ENCODE measurements at regions not wholly inside any gene's neighbourhood (a gene's known extent, or its start where the extent isn't known, plus 50 kb on each side); places are given as distances from the start of the nearest gene placed in this dataset.

DNA sequence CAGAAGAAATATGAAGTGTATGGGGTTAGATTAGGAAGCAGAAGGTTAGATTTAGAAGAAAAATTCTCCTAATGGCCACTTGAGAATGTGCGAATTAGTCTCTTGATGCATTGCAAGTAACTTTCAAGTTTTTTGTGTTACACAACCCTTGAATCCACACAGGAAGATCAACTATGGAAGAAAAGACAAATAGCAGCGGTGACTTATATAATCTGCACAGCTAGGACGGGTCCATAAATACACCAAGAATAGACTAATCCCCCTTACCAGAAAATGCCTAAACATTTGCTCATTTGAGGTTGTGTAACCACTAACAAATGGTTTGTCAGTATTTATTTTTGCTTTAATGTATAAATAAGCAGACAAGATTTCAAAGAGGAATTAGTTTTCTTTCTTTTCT lies 182.6 kb downstream of the TGFB2 start:
- no peak for DNase-seq

DNA sequence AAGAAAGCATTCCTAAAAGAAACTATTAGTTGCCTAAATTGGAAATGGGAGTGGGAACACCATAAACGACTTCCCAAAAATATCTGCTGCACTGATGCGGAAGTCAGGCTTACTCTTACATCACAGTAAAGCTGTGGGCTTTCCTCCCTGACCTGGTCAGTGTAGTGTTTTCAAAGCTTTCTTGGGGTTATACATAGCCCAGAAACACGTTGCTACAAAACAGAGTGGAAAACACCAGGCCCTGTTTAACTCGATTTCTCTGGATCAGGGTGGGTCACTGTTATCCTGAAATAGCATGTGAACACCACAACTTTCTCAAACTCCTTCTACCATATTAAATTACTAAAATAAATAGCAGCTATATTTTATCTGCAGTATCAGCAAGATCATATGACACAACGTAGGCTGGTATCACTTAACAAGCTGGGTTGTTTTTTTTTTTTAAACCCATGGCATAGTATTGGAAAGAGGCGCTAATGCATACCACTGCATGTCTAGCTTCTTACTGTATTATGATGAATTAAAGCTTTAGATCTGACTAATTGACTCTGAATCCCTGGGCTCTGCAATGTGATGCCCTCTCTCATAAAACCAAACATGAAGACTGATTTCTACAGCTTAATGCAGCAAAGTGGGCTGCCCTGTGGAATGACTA lies 184.6 kb downstream of the TGFB2 start:
- DNase-seq = no peak

DNA sequence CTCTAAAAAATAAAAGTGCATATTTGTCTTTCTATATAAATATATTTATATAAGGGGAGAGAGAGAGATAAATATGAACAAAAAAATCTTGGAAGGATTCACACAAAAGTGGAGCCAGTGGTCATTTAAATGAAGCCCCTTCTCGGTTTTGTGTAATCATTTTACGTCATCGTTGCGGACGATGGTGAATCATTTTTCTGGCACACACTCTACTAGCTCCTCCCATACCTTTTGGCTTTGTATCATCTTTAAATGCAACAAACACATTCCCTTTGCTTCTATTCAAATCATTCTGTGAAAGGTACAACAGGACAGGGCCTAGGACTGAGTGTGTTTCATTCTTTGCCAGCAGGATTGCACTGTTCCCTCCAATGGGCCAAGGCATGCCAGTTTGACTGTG lies 186.8 kb downstream of the TGFB2 start:
- DNase-seq = no peak

DNA sequence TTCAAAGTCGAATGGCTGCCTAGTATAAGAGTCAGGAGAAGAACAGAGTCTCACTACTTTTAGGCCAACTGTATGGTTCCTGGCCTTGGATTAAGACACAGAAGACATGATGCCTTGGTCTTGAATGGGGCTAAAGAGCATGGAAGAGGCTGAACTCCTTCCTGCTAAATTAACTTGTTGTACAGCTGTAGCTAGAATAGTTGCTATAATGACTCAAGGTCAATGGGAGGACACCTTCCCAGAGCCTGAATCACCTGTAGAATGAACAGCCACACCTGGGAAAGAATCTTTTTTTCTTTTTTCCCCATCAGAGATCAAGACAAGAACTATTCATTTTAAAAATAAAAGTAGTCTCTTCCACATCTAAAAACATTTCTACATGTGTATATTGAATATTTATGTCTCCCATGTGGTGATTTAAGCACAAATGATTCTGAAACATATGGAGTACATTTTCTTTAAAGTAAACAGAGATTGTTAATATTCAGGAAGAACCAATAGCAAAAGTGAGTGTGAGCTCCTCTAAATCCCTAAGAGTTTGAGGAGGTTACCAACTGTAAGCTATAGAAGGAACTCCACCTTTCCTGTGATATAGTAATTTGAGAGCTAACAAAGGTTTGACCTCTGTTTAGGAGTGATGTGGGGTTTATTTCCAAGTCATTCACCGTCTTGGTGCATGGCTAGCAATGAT lies 191.3 kb downstream of the TGFB2 start:
- no peak for DNase-seq

DNA sequence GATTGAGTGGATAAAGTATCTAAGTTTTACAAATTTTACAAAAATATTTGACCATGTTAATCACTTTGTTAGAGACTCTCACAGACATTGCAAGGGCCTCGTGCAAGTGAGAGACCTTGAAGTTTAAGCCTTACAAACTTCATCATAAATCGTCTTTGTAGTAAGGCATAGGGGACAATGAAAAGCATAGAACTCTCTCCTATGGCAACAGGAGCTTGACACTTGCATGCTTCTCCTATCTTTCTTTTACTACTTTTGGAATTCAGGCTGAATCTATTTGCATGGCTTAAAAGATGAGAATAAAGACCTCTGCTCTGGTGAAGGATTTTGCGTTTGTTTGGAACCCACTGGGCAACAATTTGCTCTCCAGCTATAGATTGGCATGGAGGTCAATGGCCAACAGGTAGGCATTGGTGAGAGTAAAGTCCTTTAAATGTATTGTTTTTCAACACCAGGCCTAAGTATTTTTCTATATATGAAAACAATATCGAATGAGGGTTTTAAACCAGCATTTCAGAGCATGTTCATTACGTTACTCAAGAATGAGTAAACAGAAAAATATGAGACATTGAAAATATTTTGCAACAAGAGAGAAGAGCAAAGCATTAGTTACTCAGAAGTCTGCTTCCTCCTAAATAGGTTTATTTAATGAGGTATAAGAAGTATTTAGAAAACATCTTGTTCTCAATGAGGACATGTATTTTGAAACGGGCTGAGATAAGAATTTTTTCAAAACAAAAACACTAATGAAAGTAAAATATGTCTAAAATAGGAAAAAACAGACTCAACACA lies 192.2 kb downstream of the TGFB2 start:
- no peak for DNase-seq

DNA sequence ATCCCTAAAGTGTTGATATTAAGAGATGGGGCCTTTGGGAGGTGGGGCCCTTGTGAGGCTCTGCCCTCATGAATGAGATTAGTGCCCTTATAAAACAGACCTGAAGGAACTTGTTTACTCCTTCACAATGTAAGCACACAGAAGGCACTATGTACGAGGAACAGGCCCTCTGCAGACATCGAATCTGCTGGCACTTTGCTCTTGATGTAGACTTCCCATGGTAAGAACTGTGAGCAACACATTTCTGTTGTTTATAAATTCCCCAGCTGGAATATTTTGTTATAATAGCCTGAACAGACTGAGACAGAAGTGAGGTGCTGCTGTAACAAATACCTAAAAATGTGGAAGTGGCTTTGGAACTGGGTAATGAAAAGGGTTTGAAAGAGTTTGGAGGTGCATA lies 193.2 kb downstream of the TGFB2 start:
- DNase-seq = no peak

DNA sequence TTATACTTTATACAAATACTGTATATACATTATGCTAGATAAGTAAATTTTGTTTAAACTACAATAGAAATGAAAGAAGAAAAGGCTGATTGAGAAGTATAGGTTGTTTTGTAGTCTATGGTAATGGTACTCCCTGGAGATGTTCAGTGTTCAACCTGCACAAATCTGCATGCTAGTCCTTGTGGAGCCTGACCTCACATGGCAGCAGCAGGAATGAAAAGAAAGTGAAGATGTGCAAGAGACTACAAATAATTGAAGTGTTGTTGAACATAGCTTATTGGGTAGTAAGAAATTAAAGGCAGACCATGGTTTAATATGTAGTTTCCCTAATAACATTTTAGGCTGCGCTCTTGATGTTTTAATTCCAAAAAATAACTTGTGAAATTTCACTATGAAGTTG lies 201.2 kb downstream of the TGFB2 start:
- no peak for DNase-seq

DNA sequence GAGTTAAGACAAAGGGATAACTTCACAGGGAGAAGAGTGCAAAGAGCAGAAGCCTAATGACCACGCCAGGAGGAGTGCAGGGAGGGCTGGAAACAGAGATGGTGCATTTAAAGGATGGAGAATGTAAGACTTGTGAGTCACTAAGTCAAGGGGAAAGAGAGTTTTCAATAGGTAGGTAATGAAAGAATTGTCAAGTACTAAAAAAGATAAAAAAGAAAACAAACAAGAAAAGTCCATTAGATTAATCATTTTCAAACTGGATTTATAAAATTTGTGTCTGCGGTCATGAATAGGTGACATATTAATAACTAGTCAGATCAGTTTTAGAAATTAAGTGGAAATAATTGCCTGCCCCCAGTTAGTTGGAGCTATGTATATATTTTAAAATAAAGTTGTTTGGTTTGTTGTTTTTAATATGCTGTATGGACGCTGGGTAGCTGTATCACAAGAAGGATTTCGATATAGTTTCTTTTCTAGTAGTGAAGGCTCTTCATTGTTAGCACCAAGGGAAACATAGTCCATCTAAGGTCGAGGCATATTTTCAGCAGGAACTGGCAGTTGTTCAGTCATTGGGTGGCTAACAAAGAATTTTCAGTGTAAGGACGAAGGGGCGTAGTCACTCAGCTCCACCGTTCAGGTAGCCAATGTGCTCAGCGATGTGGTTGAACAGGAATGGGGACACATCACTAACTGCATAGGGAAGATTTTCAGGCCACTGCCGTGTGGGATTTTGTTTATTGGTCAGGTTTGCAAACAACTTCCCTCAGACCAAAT lies 203.0 kb downstream of the TGFB2 start:
- DNase-seq = no peak

DNA sequence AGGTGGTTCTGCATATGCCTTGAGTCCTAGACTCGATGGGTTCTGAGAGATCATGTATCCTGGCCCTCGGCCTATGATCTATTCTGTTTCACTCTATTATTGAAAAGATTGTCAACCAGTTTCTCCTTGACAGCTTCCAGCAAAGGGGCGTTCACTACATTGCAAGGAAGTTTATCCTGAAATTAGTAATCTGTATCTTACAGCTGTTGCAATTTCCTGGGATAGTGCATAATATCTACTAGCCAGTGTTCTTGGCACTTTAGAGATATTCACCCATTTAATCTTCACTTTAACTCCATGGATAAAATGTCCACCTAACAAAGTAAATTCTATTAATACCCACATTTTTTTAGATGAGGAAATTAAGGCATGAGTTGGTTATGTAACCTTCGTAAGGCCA lies 203.6 kb downstream of the TGFB2 start:
- no peak for DNase-seq

DNA sequence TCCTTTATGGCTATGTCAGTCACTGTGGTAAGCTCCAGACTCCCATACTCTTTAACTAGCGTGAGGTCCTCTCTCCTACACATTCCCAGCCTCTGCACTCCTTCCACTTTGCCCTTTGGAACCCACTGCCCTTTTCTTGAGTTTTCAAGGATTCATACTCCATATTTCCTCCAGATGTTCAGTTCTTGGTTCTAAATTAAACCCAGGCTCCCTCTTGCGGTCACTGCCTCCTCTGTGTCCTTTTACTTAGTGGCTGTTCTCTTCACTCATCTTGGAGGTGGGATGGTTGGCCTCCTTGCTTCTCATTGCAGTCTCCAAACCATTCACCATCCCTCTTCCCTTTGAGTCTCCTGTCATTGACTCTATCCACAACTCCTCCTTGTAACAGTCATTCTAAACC lies 208.1 kb downstream of the TGFB2 start:
- no peak for DNase-seq

DNA sequence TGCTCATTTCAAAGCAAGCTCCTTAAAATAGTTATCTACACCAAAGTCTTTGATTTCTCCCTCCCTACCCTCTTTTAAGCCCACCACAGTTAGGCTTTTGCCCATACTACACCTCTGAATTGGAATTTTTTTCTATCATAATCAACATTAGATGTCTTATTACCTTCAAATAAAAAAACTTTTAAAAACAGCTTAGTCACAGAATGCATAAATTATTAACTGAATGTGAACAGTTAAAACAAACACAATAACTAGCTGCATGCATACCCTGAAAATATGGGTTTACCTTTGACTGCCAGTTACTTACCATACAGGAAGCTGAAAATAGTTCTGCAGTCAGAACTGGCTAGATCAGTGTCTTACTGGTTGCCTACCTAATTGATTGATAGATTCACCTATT lies 210.9 kb downstream of the TGFB2 start:
- DNase-seq = no peak

DNA sequence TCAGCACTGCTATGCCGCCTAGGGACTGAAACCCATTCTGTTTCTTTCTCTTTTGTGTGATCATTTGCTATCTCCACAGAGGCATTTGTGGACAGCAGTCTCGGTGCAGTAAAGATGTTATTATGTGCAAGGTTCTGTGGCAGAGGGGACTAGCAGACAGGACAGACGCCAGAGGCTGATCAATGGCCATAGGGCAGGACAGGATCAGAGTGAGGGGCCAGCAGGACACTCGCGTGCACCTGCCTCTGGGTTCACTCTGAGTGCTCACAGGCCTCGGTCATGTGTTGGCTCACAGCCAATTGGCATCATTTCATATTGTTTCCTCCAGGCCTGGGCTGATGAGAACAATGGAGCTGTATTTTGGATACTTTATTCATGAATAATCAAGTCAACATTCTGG lies 212.6 kb downstream of the TGFB2 start:
- no peak for DNase-seq

DNA sequence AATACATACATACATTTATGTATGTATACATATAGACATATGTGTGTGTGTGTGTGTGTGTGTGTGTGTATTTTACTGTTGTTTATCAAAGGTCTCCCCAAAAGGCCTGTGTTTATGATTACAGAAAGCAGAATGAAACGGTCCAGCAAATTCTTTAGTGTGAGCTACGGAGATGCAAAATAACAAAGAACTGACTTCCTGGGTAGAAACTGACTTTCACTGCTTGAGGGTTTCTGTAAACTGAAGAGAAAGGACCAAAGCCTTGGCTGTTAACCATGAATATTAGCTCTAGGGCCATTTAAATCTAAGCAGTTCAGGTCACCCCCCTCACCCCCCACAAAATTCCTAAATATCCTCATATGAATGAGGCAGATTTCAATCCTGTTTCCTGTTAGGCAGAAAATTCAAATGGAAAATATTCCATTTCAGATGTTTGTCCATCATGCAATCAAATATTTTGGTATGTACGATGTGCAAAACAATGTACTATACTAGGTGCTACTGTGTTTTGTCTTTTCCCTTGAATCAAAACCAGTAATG lies 213.2 kb downstream of the TGFB2 start:
- DNase-seq = no peak

DNA sequence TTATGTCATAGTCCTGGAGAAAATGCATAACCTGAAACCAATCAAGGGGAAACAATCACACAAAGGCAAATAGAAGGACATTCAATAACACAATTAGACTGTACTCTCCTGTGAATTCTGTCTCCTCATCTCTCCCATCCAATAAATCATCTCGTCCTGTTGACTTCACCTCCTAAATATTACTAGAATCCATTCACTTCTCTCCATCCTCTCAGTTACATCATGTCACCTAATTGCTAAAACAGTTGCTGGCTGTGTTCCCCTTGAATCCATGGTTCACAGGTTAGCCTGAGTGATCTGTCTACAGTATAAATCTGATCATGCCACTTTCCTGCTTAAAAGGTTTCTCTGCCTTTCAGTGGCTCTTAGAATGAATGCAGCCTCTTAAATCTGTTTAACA lies 220.2 kb downstream of the TGFB2 start:
- no peak for DNase-seq

DNA sequence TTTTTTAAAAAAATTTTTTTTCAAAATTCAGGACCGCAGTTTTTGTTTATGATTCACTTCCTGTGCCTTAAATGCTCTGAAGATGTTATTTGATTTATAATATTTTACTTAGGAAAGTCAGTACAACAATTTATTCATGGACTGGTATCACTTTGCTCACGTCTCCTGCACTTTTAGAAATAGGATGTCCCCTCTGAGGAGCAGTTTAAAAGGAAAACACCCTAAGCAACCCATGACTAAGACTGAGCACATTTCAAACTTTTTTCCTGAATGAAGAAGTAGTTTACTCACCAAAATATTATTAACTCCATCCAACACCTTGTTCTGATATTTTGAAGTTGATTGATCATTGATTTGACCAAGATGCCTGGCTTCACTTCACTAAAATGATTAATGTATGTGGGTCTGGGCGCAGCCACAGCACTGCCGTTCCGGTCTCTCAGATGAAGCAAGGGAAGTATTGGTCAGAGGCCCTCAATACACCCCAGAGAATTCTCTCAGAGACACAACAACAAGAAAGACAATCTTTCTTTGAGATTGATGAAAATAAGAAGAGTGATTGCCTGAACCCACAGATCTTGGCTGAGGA lies 223.9 kb downstream of the TGFB2 start:
- no peak for DNase-seq

DNA sequence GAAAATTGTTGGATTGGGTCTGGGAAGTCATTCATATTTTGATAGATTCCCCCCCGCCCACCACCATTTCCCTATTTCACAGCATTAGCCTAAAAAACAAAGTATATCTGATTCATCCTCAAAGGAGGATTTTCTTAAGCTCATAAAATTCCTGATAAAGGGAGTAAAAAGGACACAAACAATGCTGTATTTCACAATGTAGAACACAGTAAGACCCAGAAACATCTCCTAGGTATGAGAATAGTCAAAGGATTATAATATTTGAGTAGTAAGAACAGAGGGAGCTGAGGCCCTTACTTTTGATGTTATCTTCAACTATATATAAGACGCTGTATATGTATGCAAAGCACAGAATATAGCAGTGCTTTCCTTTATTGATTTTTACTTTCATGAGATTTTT lies 225.3 kb downstream of the TGFB2 start:
- no peak for DNase-seq

DNA sequence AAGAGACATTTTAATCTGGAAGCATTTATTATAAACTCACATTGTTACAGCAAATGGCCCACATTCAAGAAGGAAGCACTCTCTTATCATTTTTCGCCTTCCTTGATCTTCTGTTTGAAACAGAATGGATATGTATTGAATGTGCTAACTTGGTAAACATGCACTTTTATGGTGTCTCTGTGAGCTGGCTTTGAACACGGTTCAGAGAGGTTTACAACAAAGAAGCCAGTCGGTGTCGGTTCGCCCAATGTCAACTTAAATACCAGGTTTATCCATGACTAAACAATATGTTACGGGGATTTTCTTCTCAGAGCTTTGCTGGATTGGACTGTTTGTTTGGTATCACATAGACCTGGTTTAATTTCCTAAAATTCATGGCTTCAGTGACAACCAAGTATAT lies 226.4 kb downstream of the TGFB2 start:
- no peak for DNase-seq

DNA sequence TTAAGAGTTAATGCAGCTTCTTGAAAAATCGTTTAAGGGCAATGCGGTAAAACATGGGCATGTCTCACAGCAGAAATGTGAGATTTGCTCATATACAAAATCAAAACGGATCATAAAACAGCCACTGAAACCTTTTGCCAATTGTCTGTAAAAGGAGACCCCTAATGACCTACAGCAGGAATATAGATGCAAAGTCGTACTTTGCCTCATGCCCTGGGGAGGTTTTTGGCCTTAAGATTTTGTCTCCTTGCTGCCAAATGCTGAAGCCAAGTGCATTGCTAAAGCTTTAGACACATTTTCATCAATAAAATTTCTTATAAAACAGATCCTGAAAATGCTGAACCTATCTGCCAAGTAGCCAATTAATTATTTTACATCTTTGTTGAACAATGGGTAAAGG lies 226.9 kb downstream of the TGFB2 start:
- DNase-seq = no peak

DNA sequence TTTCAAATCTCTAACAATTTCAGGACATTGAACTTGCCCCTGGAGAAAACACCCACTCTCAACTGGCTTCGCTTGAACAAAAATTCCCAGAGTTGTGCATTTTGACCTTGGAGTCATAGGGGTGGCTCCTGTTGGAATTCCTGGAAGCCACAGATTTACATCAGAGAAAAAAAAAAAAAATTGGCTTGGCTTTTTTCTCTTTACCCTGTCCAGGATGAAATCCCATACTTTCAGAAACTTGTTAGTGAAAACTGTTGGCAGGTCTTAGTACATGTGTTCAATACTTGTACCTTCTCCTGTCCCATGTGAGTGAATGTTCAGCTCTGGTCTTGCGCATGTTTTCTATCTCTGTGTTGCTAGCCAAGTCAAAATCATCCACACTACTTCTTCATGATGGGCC lies 228.8 kb downstream of the TGFB2 start:
- DNase-seq = no peak

DNA sequence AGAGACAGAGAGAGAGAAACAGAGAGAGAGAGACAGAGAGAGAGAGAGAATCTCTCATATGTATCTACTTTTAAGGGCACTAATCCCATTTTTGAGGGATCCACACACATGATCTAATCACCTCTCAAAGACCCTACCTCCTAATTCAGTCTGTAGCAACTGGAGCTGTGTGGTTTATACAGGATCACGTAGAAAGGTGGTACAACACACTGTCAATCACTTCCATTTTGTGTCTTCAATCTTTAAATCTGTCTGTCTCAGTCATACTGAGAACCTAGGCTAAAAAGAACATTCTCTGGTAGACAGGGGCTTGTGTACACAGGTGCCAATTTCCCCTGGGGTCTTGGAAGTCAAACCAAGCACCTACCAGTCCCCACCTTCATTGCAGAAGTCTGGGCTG lies 229.9 kb downstream of the TGFB2 start:
- DNase-seq = no peak

DNA sequence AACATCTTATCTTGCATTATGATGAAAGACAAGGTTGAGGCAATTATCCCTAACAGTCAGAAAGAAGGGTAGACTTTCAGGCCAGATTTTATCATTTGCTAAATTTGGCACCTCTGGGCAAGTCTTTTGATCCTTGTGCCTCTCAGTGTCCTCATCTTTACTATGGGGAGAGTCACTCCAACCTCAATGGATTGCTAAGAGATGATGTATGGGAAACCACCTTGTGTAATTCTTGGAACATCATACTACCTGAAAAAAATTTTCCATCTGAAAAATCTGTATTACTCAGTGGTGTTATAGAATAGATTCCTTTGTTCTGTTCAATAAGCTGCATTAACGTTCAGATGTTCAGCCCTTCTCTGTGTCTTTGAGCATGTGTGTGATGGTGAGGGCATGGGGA lies 230.7 kb downstream of the TGFB2 start:
- no peak for DNase-seq

DNA sequence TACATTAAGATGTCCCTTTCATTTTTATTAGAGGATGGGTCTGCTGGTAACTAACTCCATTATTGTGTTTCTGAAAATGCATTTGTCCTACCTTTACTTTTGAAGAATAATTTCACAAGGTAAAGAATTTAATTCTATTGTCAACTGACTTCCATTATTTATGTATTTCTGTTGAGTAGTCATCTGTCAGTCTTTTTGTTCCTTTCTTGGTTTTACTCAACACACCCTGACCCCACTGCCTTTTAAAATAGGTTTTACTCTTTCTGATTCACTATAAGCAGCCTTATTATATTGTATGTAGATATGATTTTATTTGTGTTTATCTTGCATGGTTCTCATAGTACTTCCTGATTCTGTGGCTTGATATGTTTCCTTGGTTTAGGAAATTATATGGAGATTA lies 237.5 kb downstream of the TGFB2 start:
- DNase-seq = no peak
